ENCODE measurements at regions not wholly inside any gene's neighbourhood (a gene's known extent, or its start where the extent isn't known, plus 50 kb on each side); places are given as distances from the start of the nearest gene placed in this dataset.
A peak's percentile ranks its signal among the peaks of the same experiment; 100 is the strongest.
"Not testable (repeated sequence)": the region's sequence is repeated elsewhere in the genome, so short reads cannot be mapped to it uniquely, and the experiment has no call there.

GRCh38 chr11:71154261-71154805 is 98.0 kb downstream of the SHANK2 start:
- DNase-seq (ENCODE audit: low read depth in 4 of 4, low spot score in 2 of 4), result no peak

- DNase-seq (ENCODE audit: low read depth in 4 of 4, low spot score in 2 of 4), result peak in 1 of 4 donors; percentile 44
These were observed 99.4 kb downstream of the SHANK2 start for GRCh38 chr11:71153005-71153390.

GRCh38 chr11:71152312-71153004 is 99.9 kb downstream of the SHANK2 start:
- DNase-seq (ENCODE audit: low read depth in 4 of 4, low spot score in 2 of 4), result not testable (repeated sequence)

- DNase-seq (ENCODE audit: low read depth in 4 of 4, low spot score in 2 of 4), result no peak
These were observed 100.8 kb downstream of the SHANK2 start for GRCh38 chr11:71151561-71151960.

- DNase-seq (ENCODE audit: low read depth in 4 of 4, low spot score in 2 of 4), result no peak
These were observed 101.5 kb downstream of the SHANK2 start for GRCh38 chr11:71150859-71151258.

- DNase-seq (ENCODE audit: low read depth in 4 of 4, low spot score in 2 of 4), result no peak
These were observed 103.7 kb downstream of the SHANK2 start for GRCh38 chr11:71148716-71149115.

GRCh38 chr11:71147331-71147730 is 105.0 kb downstream of the SHANK2 start:
- DNase-seq (ENCODE audit: low read depth in 4 of 4, low spot score in 2 of 4), result no peak

- no peak for DNase-seq (ENCODE audit: low read depth in 4 of 4, low spot score in 2 of 4)
These were observed 105.5 kb downstream of the SHANK2 start for GRCh38 chr11:71146846-71147245.

- DNase-seq (ENCODE audit: low read depth in 4 of 4, low spot score in 2 of 4), result no peak
These were observed 106.2 kb downstream of the SHANK2 start for GRCh38 chr11:71145988-71146824.

GRCh38 chr11:71145368-71145767 is 107.0 kb downstream of the SHANK2 start:
- no peak for DNase-seq (ENCODE audit: low read depth in 4 of 4, low spot score in 2 of 4)

- no peak for DNase-seq (ENCODE audit: low read depth in 4 of 4, low spot score in 2 of 4)
These were observed 107.6 kb downstream of the SHANK2 start for GRCh38 chr11:71144736-71145135.

- DNase-seq (ENCODE audit: low read depth in 4 of 4, low spot score in 2 of 4), result no peak
These were observed 108.4 kb downstream of the SHANK2 start for GRCh38 chr11:71144010-71144409.

GRCh38 chr11:71140206-71140919 is 112.0 kb downstream of the SHANK2 start:
- DNase-seq (ENCODE audit: low read depth in 4 of 4, low spot score in 2 of 4), result no peak

GRCh38 chr11:71139516-71140205 is 112.7 kb downstream of the SHANK2 start:
- DNase-seq (ENCODE audit: low read depth in 4 of 4, low spot score in 2 of 4), result no peak

GRCh38 chr11:71138737-71139425 is 113.5 kb downstream of the SHANK2 start:
- DNase-seq (ENCODE audit: low read depth in 4 of 4, low spot score in 2 of 4), result no peak

GRCh38 chr11:71137376-71137775 is 115.0 kb downstream of the SHANK2 start:
- no peak for DNase-seq (ENCODE audit: low read depth in 4 of 4, low spot score in 2 of 4)

GRCh38 chr11:71136095-71136845 is 116.1 kb downstream of the SHANK2 start:
- DNase-seq (ENCODE audit: low read depth in 4 of 4, low spot score in 2 of 4), result no peak

GRCh38 chr11:71135112-71135511 is 117.3 kb downstream of the SHANK2 start:
- no peak for DNase-seq (ENCODE audit: low read depth in 4 of 4, low spot score in 2 of 4)

- no peak for DNase-seq (ENCODE audit: low read depth in 4 of 4, low spot score in 2 of 4)
These were observed 118.4 kb downstream of the SHANK2 start for GRCh38 chr11:71133946-71134345.
